B cell (primary cell): ENCODE measurements at regions not wholly inside any gene's neighbourhood (a gene's known extent, or its start where the extent isn't known, plus 50 kb on each side); places are given as distances from the start of the nearest gene placed in this dataset.

Source experiments
- ATAC-seq: fragments of 200-7000 bp; cut with Tn5 transposase; one replicate; pipeline ENCODE4 v1.10.0; 2021; ENCODE audit warnings: low read depth, mild to moderate bottlenecking, moderate number of reproducible peaks, moderate library complexity
- CTCF ChIA-PET: fragments of 350-600 bp; sonication (Branson Sonifier 250); formaldehyde crosslinking; loops from one replicate; lab custom pipeline; 2021; ENCODE audit warnings: antibody characterized with exemption, inconsistent platforms; lab: Charles Lee
- POLR2A ChIA-PET: fragments of 350-600 bp; sonication (Branson Sonifier 250); formaldehyde crosslinking; loops from one replicate; lab custom pipeline; 2021; ENCODE audit warnings: antibody characterized with exemption; lab: Charles Lee
- DNase-seq: peaks from one replicate; pipeline ENCODE4 v3.0.0; 2013
- H2AFZ ChIP-seq: 2 replicates; pipeline ENCODE4 v1.6.1; 2012; ENCODE audit warnings: mild to moderate bottlenecking, low read depth, low read length; ENCODE audit not compliant: insufficient read depth, poor library complexity, severe bottlenecking
- H3K27ac ChIP-seq, 2 donors: 1 replicate in 1 of 2; 2 replicates in 1 of 2; pipeline ENCODE4 v1.5.1; 2012 to 2013; ENCODE audit warnings: low read length in 2 of 2, mild to moderate bottlenecking in 2 of 2, moderate library complexity in 1 of 2
- H3K27me3 ChIP-seq, 4 experiments: fragments of 200-600 bp in 1 of 4; sonication (generic) in 1 of 4; replicated peaks in 1 of 4; 1 replicate in 2 of 4; 2 replicates in 2 of 4; pipeline versions ENCODE4 v1.6.1 to v1.7.0; 2013 to 2016; ENCODE audit warnings: low read length in 3 of 4, mild to moderate bottlenecking in 2 of 4, mixed read lengths in 1 of 4, moderate library complexity in 1 of 4; ENCODE audit not compliant: insufficient read depth in 4 of 4, control insufficient read depth in 3 of 4; ENCODE audit errors: control extremely low read depth in 1 of 4
- H3K36me3 ChIP-seq, 2 experiments: replicated peaks in 1 of 2; 1 replicate in 1 of 2; 2 replicates in 1 of 2; pipeline versions ENCODE4 v1.6.1 to v1.7.1; 2013; ENCODE audit warnings: low read length in 1 of 2; ENCODE audit not compliant: insufficient read depth in 2 of 2, control insufficient read depth in 1 of 2; ENCODE audit errors: control extremely low read depth in 1 of 2, extremely low read depth in 1 of 2
- H3K4me1 ChIP-seq, 2 donors: fragments of 200-600 bp in 1 of 2; sonication (generic) in 1 of 2; 1 replicate in 1 of 2; 2 replicates in 1 of 2; pipeline versions ENCODE4 v1.5.1 to v1.6.1; 2013 to 2017; ENCODE audit warnings: low read length in 2 of 2; ENCODE audit not compliant: control insufficient read depth in 2 of 2, insufficient read depth in 2 of 2
- H3K4me2 ChIP-seq: replicated peaks from 2 replicates; pipeline ENCODE3; 2012; ENCODE audit warnings: mild to moderate bottlenecking, low read depth, low read length; ENCODE audit not compliant: poor library complexity, severe bottlenecking
- H3K4me3 ChIP-seq, 5 experiments: fragments of 200-600 bp in 1 of 5; sonication (generic) in 1 of 5; 1 replicate in 3 of 5; 2 replicates in 2 of 5; pipeline versions ENCODE4 v1.5.1 to v1.7.0; 2011 to 2016; ENCODE audit warnings: low read length in 4 of 5, mild to moderate bottlenecking in 4 of 5, low read depth in 2 of 5, control low read depth in 1 of 5, moderate library complexity in 1 of 5; ENCODE audit not compliant: insufficient read depth in 1 of 5; ENCODE audit errors: control extremely low read depth in 1 of 5, extremely low read depth in 1 of 5
- H3K79me2 ChIP-seq: fragments of 200-600 bp; sonication (generic); one replicate; pipeline ENCODE4 v1.6.0; 2016; ENCODE audit warnings: low read length; ENCODE audit not compliant: control insufficient read depth, insufficient read depth
- H3K9ac ChIP-seq: fragments of 200-600 bp; sonication (generic); 2 replicates; pipeline ENCODE4 v1.6.1; 2017; ENCODE audit warnings: mild to moderate bottlenecking, low read length, moderate library complexity
- H3K9me3 ChIP-seq, 3 donors: one replicate each; pipeline versions ENCODE4 v1.6.1 to v1.7.1; 2013; ENCODE audit warnings: low read length in 2 of 3; ENCODE audit not compliant: control insufficient read depth in 2 of 3, insufficient read depth in 1 of 3; ENCODE audit errors: control extremely low read depth in 1 of 3
- H4K20me1 ChIP-seq: 2 replicates; pipeline ENCODE4 v1.6.0; 2012; ENCODE audit warnings: mild to moderate bottlenecking, low read length; ENCODE audit not compliant: insufficient read depth, control insufficient read depth, poor library complexity, severe bottlenecking
- H3K27ac Mint-ChIP-seq: one replicate; pipeline ENCODE4 v1.8.0; 2021; ENCODE audit warnings: mixed read lengths
- H3K27me3 Mint-ChIP-seq: one replicate; pipeline ENCODE4 v1.8.0; 2021; ENCODE audit warnings: mixed read lengths
- H3K4me1 Mint-ChIP-seq: one replicate; pipeline ENCODE4 v1.8.0; 2021; ENCODE audit warnings: mixed read lengths
- H3K4me3 Mint-ChIP-seq: one replicate; pipeline ENCODE4 v1.8.0; 2021; ENCODE audit warnings: mixed read lengths
- H3K9me3 Mint-ChIP-seq: one replicate; pipeline ENCODE4 v1.8.0; 2022; ENCODE audit warnings: mixed read lengths; ENCODE audit not compliant: insufficient read depth
- CTCF ChIP-seq: fragments of 200-600 bp; IDR thresholded peaks from one replicate; pipeline ENCODE4 v1.8.0; 2022; ENCODE audit warnings: antibody characterized with exemption, mild to moderate bottlenecking
- EZH2 ChIP-seq: IDR thresholded peaks from 2 replicates; pipeline ENCODE4 v1.6.1; 2012; ENCODE audit warnings: borderline replicate concordance, low read depth, mild to moderate bottlenecking, moderate library complexity, low read length; ENCODE audit not compliant: insufficient read depth, poor library complexity, severe bottlenecking
- WGBS: methylation state at CpG from one replicate; pipeline ENCODE4 v1.1.5; 2013; ENCODE audit warnings: missing lambda C conversion rate; ENCODE audit not compliant: insufficient coverage; 5-methylcytosine and 5-hydroxymethylcytosine counted together
- intact Hi-C: fragments of 100-400 bp; cut with micrococcal nuclease; formaldehyde crosslinking; loops from one replicate; pipeline ENCODE4 v1.10.0; 2022

GRCh38 chr11:37203006-37203405, 605.0 kb upstream of the RAG2 start:
- Histone ChIP-seq H3K79me2 (no peaks in the 10 kb centered on the region), H3K27ac (no peak overlapping the region), H3K36me3 (no peaks in the 10 kb centered on the region), H3K27me3 (no peaks in the 10 kb centered on the region), H3K4me3 (no peak overlapping the region), H2AFZ (no peak overlapping the region), H3K4me2 (no peak overlapping the region), H4K20me1 (no peaks in the 10 kb centered on the region), H3K9ac (no peak overlapping the region), H3K4me1 (no peaks in the 10 kb centered on the region), H3K9me3 (peaks cover 0 to 9% (median 0%) of the 10 kb centered on the region in 3 donors)
- ChIA-PET POLR2A (no interaction called here), CTCF (no interaction called here)
- peaks cover 8% of the 10 kb centered on the region for H3K9me3 Mint-ChIP-seq
- ATAC-seq (no peak), DNase-seq (no peak)
- no peak overlapping the region for H3K27ac Mint-ChIP-seq
- H3K27me3 Mint-ChIP-seq: no peaks in the 10 kb centered on the region
- intact Hi-C loops: no loop called here
- H3K4me3 Mint-ChIP-seq: no peak overlapping the region
- 95% methylated on average over 4 of the region's 5 CpGs for whole genome bisulfite sequencing
- H3K4me1 Mint-ChIP-seq: no peaks in the 10 kb centered on the region
- TF ChIP-seq CTCF (no peak), EZH2 (no peak)

GRCh38 chr11:37199082-37199481, 601.0 kb upstream of the RAG2 start:
- H3K27ac Mint-ChIP-seq: no peak overlapping the region

More at GRCh38 chr11:37199082-37199481, 601.0 kb upstream of the RAG2 start:
- peaks cover 5% of the 10 kb centered on the region for H3K9me3 Mint-ChIP-seq
- Histone ChIP-seq H3K27me3 (no peaks in the 10 kb centered on the region), H3K27ac (no peak overlapping the region), H3K4me3 (no peak overlapping the region), H3K9me3 (peaks cover 0 to 15% (median 0%) of the 10 kb centered on the region in 3 donors), H2AFZ (no peak overlapping the region), H3K4me1 (no peaks in the 10 kb centered on the region), H4K20me1 (no peaks in the 10 kb centered on the region), H3K79me2 (no peaks in the 10 kb centered on the region), H3K4me2 (no peak overlapping the region), H3K36me3 (no peaks in the 10 kb centered on the region), H3K9ac (no peak overlapping the region)
- POLR2A ChIA-PET: no interaction called here
- ATAC-seq: no peak
- CTCF ChIA-PET: no interaction called here
- no peak overlapping the region for H3K4me3 Mint-ChIP-seq
- 100% methylated on average over 1 of the region's 1 CpG for WGBS
- no peak for DNase-seq
- no peaks in the 10 kb centered on the region for H3K4me1 Mint-ChIP-seq
- TF ChIP-seq CTCF (no peak), EZH2 (no peak)
- intact Hi-C loops: no loop called here
- no peaks in the 10 kb centered on the region for H3K27me3 Mint-ChIP-seq
